ENCODE measurements at regions not wholly inside any gene's neighbourhood (a gene's known extent, or its start where the extent isn't known, plus 50 kb on each side); places are given as distances from the start of the nearest gene placed in this dataset.

GRCh38 chr6:105562027-105562426 is 159.1 kb upstream of the PREP start:
- Histone ChIP-seq H3K79me2 (ENCODE audit: low read length) (no peaks in the 10 kb centered on the region), H3K4me2 (ENCODE audit: low read length) (no peak overlapping the region), H4K20me1 (ENCODE audit: insufficient read depth, low read length) (no peaks in the 10 kb centered on the region), H3K9me3 (ENCODE audit: insufficient read depth, low read length) (no peaks in the 10 kb centered on the region), H3K9ac (ENCODE audit: low read length) (no peak overlapping the region), H2AFZ (ENCODE audit: low read depth, low read length) (no peak overlapping the region), H3K4me1 (ENCODE audit: low read length) (peaks cover 21% of the 10 kb centered on the region), H3K36me3 (replicated peaks; ENCODE audit: low read depth, low read length) (no peaks in the 10 kb centered on the region), H3K27me3 (ENCODE audit: low read depth, low read length) (no peaks in the 10 kb centered on the region), H3K4me3 (ENCODE audit: low read length) (no peak overlapping the region), H3K27ac (ENCODE audit: low read length) (no peak overlapping the region)
- TF ChIP-seq EZH2phosphoT487 (IDR thresholded peaks at IDR 0.05; ENCODE audit: low read depth), result no peak
- TF ChIP-seq CTCF (IDR thresholded peaks at IDR 0.05; ENCODE audit: low read depth, low read length), result no peak

GRCh38 chr6:105561486-105561885 is 158.6 kb upstream of the PREP start:
- H3K4me2 ChIP-seq (ENCODE audit: low read length), result no peak overlapping the region
- H3K9me3 ChIP-seq (ENCODE audit: insufficient read depth, low read length), result no peaks in the 10 kb centered on the region
- H3K4me1 ChIP-seq (ENCODE audit: low read length), result peaks cover 20% of the 10 kb centered on the region
- TF ChIP-seq EZH2phosphoT487 (IDR thresholded peaks at IDR 0.05; ENCODE audit: low read depth), result no peak
- TF ChIP-seq CTCF (IDR thresholded peaks at IDR 0.05; ENCODE audit: low read depth, low read length), result no peak
- H3K79me2 ChIP-seq (ENCODE audit: low read length), result no peaks in the 10 kb centered on the region
- no peak overlapping the region for H3K4me3 ChIP-seq (ENCODE audit: low read length)
- H3K9ac ChIP-seq (ENCODE audit: low read length), result no peak overlapping the region
- H4K20me1 ChIP-seq (ENCODE audit: insufficient read depth, low read length), result no peaks in the 10 kb centered on the region
- H3K27ac ChIP-seq (ENCODE audit: low read length), result no peak overlapping the region
- no peak overlapping the region for H2AFZ ChIP-seq (ENCODE audit: low read depth, low read length)
- no peaks in the 10 kb centered on the region for H3K27me3 ChIP-seq (ENCODE audit: low read depth, low read length)
- no peaks in the 10 kb centered on the region for H3K36me3 ChIP-seq (replicated peaks; ENCODE audit: low read depth, low read length)

GRCh38 chr6:105560611-105561066 is 157.8 kb upstream of the PREP start:
- H3K9ac ChIP-seq (ENCODE audit: low read length), result no peak overlapping the region
- no peaks in the 10 kb centered on the region for H3K79me2 ChIP-seq (ENCODE audit: low read length)
- H2AFZ ChIP-seq (ENCODE audit: low read depth, low read length), result no peak overlapping the region
- H3K4me1 ChIP-seq (ENCODE audit: low read length), result peaks cover 20% of the 10 kb centered on the region
- TF ChIP-seq EZH2phosphoT487 (IDR thresholded peaks at IDR 0.05; ENCODE audit: low read depth) (no peak), CTCF (IDR thresholded peaks at IDR 0.05; ENCODE audit: low read depth, low read length) (no peak)
- H4K20me1 ChIP-seq (ENCODE audit: insufficient read depth, low read length), result no peaks in the 10 kb centered on the region
- peak overlapping the region; percentile 48 for H3K4me2 ChIP-seq (ENCODE audit: low read length)
- H3K4me3 ChIP-seq (ENCODE audit: low read length), result no peak overlapping the region
- no peaks in the 10 kb centered on the region for H3K36me3 ChIP-seq (replicated peaks; ENCODE audit: low read depth, low read length)
- H3K27ac ChIP-seq (ENCODE audit: low read length), result no peak overlapping the region
- H3K9me3 ChIP-seq (ENCODE audit: insufficient read depth, low read length), result no peaks in the 10 kb centered on the region
- H3K27me3 ChIP-seq (ENCODE audit: low read depth, low read length), result no peaks in the 10 kb centered on the region

- H4K20me1 ChIP-seq (ENCODE audit: insufficient read depth, low read length), result no peaks in the 10 kb centered on the region
- no peaks in the 10 kb centered on the region for H3K79me2 ChIP-seq (ENCODE audit: low read length)
- peaks cover 25% of the 10 kb centered on the region for H3K4me1 ChIP-seq (ENCODE audit: low read length)
- no peak overlapping the region for H3K27ac ChIP-seq (ENCODE audit: low read length)
- TF ChIP-seq CTCF (IDR thresholded peaks at IDR 0.05; ENCODE audit: low read depth, low read length) (no peak), EZH2phosphoT487 (IDR thresholded peaks at IDR 0.05; ENCODE audit: low read depth) (no peak)
- H3K36me3 ChIP-seq (replicated peaks; ENCODE audit: low read depth, low read length), result no peaks in the 10 kb centered on the region
- H3K4me3 ChIP-seq (ENCODE audit: low read length), result no peak overlapping the region
- H3K4me2 ChIP-seq (ENCODE audit: low read length), result no peak overlapping the region
- H3K9ac ChIP-seq (ENCODE audit: low read length), result no peak overlapping the region
- H3K27me3 ChIP-seq (ENCODE audit: low read depth, low read length), result no peaks in the 10 kb centered on the region
- H2AFZ ChIP-seq (ENCODE audit: low read depth, low read length), result no peak overlapping the region
- no peaks in the 10 kb centered on the region for H3K9me3 ChIP-seq (ENCODE audit: insufficient read depth, low read length)
These were observed 154.4 kb upstream of the PREP start for GRCh38 chr6:105557291-105557690.
